ENCODE measurements at regions not wholly inside any gene's neighbourhood (a gene's known extent, or its start where the extent isn't known, plus 50 kb on each side); places are given as distances from the start of the nearest gene placed in this dataset.
"Not testable (repeated sequence)": the region's sequence is repeated elsewhere in the genome, so short reads cannot be mapped to it uniquely, and the experiment has no call there.

DNA sequence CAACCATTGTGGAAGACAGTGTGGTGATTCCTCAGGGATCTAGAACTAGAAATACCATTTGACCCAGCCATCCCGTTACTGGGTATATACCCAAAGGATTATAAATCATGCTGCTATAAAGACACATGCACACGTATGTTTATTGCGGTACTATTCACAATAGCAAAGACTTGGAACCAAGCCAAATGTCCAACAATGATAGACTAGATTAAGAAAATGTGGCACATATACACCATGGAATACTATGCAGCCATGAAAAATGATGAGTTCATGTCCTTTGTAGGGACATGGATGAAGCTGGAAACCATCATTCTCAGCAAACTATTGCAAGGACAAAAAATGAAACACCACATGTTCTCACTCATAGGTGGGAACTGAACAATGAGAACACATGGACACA is 372.4 kb upstream of the CCL2 start:
- H2BK15ac ChIP-seq (ENCODE audit: low read depth, low read length) = not testable (repeated sequence)

More for the DNA sequence above, 372.4 kb upstream of the CCL2 start:
- H3K79me1 ChIP-seq (ENCODE audit: low read depth in 1 of 2, low read length in 2 of 2); H3K9me3 ChIP-seq (ENCODE audit: control insufficient read depth, insufficient read depth, low read length); H3K9ac ChIP-seq (ENCODE audit: low read depth, low read length); in situ Hi-C loops (cut with MboI; ENCODE audit: low sequenced_read_pairs); ATAC-seq (ENCODE audit: low read depth); H3K9me1 ChIP-seq (ENCODE audit: insufficient read depth, low read length); H3K27ac ChIP-seq (ENCODE audit: insufficient read depth, low read length); H4K91ac ChIP-seq (ENCODE audit: insufficient read depth, low read depth, low read length); BruUV-seq (replicated peaks); H3K14ac ChIP-seq (replicated peaks; ENCODE audit: low read depth, low read length); DNase-seq; H3K4ac ChIP-seq (ENCODE audit: low read depth, low read length); H2BK20ac ChIP-seq (ENCODE audit: low read depth, low read length); dilution Hi-C loops (cut with HindIII; ENCODE audit: low sequenced_read_pairs, unreplicated experiment); POLR2A ChIA-PET (ENCODE audit: unreplicated experiment); H2AK9ac ChIP-seq (replicated peaks; ENCODE audit: low read depth, low read length, poor library complexity); H3K56ac ChIP-seq (ENCODE audit: extremely low read depth, insufficient read depth, low read length); H4K5ac ChIP-seq (ENCODE audit: low read depth, low read length); H3K36me3 ChIP-seq (ENCODE audit: control insufficient read depth, insufficient read depth, low read length); H2BK5ac ChIP-seq (ENCODE audit: low read depth, low read length, poor library complexity, severe bottlenecking); H3K27me3 ChIP-seq (ENCODE audit: control insufficient read depth, insufficient read depth, low read length); H3K18ac ChIP-seq (ENCODE audit: low read depth, low read length); H4K20me1 ChIP-seq (ENCODE audit: insufficient read depth, low read length); H3K4me2 ChIP-seq (ENCODE audit: low read depth, low read length); H3K23ac ChIP-seq (ENCODE audit: low read depth, low read length); H4K8ac ChIP-seq (ENCODE audit: low read depth in 2 of 2, low read length in 2 of 2); H2AK5ac ChIP-seq (ENCODE audit: low read depth, low read length); H2AFZ ChIP-seq (replicated peaks; ENCODE audit: low read length, poor library complexity); H3K4me1 ChIP-seq (ENCODE audit: control insufficient read depth, insufficient read depth, low read length); intact Hi-C loops (cut with micrococcal nuclease); H2BK120ac ChIP-seq (ENCODE audit: low read depth, low read length); CTCF ChIA-PET; H3K4me3 ChIP-seq (ENCODE audit: insufficient read depth, low read depth, low read length): not testable (repeated sequence)
- no CpG with 5 or more reads among the region's 3 CpGs for WGBS, 2 experiments (ENCODE audit: extremely low coverage in 2 of 2, insufficient read length in 1 of 2)

Measured in IMR-90 (cell line).